GM18508 (cell line): ENCODE measurements at regions not wholly inside any gene's neighbourhood (a gene's known extent, or its start where the extent isn't known, plus 50 kb on each side); places are given as distances from the start of the nearest gene placed in this dataset.
"Not testable (repeated sequence)": the region's sequence is repeated elsewhere in the genome, so short reads cannot be mapped to it uniquely, and the experiment has no call there.

Source experiments
- ATAC-seq: cut with Tn5 transposase; IDR thresholded peaks from one replicate; pipeline ENCODE4 v1.9.1; 2021; ENCODE audit warnings: moderate number of reproducible peaks; ENCODE audit not compliant: insufficient read depth, unreplicated experiment

GRCh38 chr4:186775902-186776301, 52.2 kb upstream of the FAT1 start:
- no peak for ATAC-seq

GRCh38 chr4:186778134-186778533, 54.5 kb upstream of the FAT1 start:
- ATAC-seq, result no peak

- no peak for ATAC-seq
Measured at GRCh38 chr4:186780291-186781031, 56.8 kb upstream of the FAT1 start.

GRCh38 chr4:186781032-186781917, 57.6 kb upstream of the FAT1 start:
- ATAC-seq, result no peak

- no peak for ATAC-seq
Measured at GRCh38 chr4:186782302-186782701, 58.6 kb upstream of the FAT1 start.

GRCh38 chr4:186787536-186787935, 63.9 kb upstream of the FAT1 start:
- no peak for ATAC-seq

GRCh38 chr4:186789651-186790050, 66.0 kb upstream of the FAT1 start:
- ATAC-seq, result no peak

- no peak for ATAC-seq
Measured at GRCh38 chr4:186790630-186791029, 67.0 kb upstream of the FAT1 start.

- no peak for ATAC-seq
Measured at GRCh38 chr4:186792728-186793366, 69.2 kb upstream of the FAT1 start.

GRCh38 chr4:186798951-186799659, 75.4 kb upstream of the FAT1 start:
- no peak for ATAC-seq

GRCh38 chr4:186805020-186805820, 81.6 kb upstream of the FAT1 start:
- no peak for ATAC-seq

GRCh38 chr4:186805917-186806316, 82.3 kb upstream of the FAT1 start:
- ATAC-seq, result not testable (repeated sequence)

GRCh38 chr4:186806679-186807421, 83.2 kb upstream of the FAT1 start:
- ATAC-seq, result no peak

- ATAC-seq, result no peak
Measured at GRCh38 chr4:186807808-186808629, 84.4 kb upstream of the FAT1 start.

GRCh38 chr4:186808630-186809018, 85.0 kb upstream of the FAT1 start:
- no peak for ATAC-seq

- no peak for ATAC-seq
Measured at GRCh38 chr4:186809070-186809469, 85.4 kb upstream of the FAT1 start.

GRCh38 chr4:186810613-186811150, 87.0 kb upstream of the FAT1 start:
- no peak for ATAC-seq

GRCh38 chr4:186812592-186812991, 88.9 kb upstream of the FAT1 start:
- no peak for ATAC-seq
